Heart left ventricle (tissue), 16 donors: ENCODE measurements at regions not wholly inside any gene's neighbourhood (a gene's known extent, or its start where the extent isn't known, plus 50 kb on each side); places are given as distances from the start of the nearest gene placed in this dataset.

ENCODE experiments used
- ATAC-seq, 4 donors: fragments of 200-7000 bp; cut with Tn5 transposase; one replicate each; pipeline ENCODE4 v1.9.1; 2020 to 2022; ENCODE audit warnings: moderate library complexity in 4 of 4, mild to moderate bottlenecking in 3 of 4, moderate number of reproducible peaks in 1 of 4
- DNase-seq, 5 donors: peaks; one replicate each; pipeline ENCODE4 v3.0.0-alpha.2; 2020
- H3K27ac ChIP-seq, 12 donors: fragments of 200-600 bp; sonication (generic) in 4 of 12; one replicate each; pipeline versions ENCODE4 v1.5.0 to v1.8.0; 2016 to 2022; ENCODE audit warnings: mild to moderate bottlenecking in 2 of 12
- H3K27me3 ChIP-seq, 9 donors: fragments of 200-600 bp; sonication (generic) in 2 of 9; one replicate each; pipeline versions ENCODE4 v1.5.1 to v1.8.0; 2016 to 2022; ENCODE audit warnings: mild to moderate bottlenecking in 3 of 9
- H3K36me3 ChIP-seq, 9 donors: fragments of 200-600 bp; sonication (generic) in 2 of 9; one replicate each; pipeline versions ENCODE4 v1.5.0 to v1.8.0; 2018 to 2022; ENCODE audit warnings: mild to moderate bottlenecking in 2 of 9
- H3K4me1 ChIP-seq, 12 donors: fragments of 200-600 bp; sonication (generic) in 4 of 12; one replicate each; pipeline versions ENCODE4 v1.5.0 to v1.8.0; 2016 to 2022; ENCODE audit warnings: mild to moderate bottlenecking in 3 of 12
- H3K4me3 ChIP-seq, 12 donors: fragments of 200-600 bp; sonication (generic) in 4 of 12; one replicate each; pipeline versions ENCODE4 v1.5.0 to v1.8.0; 2017 to 2022; ENCODE audit warnings: mild to moderate bottlenecking in 9 of 12, moderate library complexity in 4 of 12
- H3K9me3 ChIP-seq, 12 donors: fragments of 200-600 bp; sonication (generic) in 4 of 12; one replicate each; pipeline versions ENCODE4 v1.5.0 to v1.8.0; 2016 to 2022; ENCODE audit warnings: mild to moderate bottlenecking in 1 of 12
- CTCF ChIP-seq, 12 donors: fragments of 200-600 bp; sonication (generic) in 4 of 12; IDR thresholded peaks; one replicate each; pipeline versions ENCODE4 v1.5.0 to v1.8.0; 2018 to 2022; ENCODE audit warnings: antibody characterized with exemption in 12 of 12, mild to moderate bottlenecking in 5 of 12
- POLR2A ChIP-seq, 2 donors: fragments of 450-650 bp; IDR thresholded peaks; one replicate each; pipeline ENCODE4 v1.6.1; 2017; ENCODE audit warnings: antibody characterized with exemption in 2 of 2, mild to moderate bottlenecking in 2 of 2, moderate library complexity in 2 of 2
- WGBS, 4 donors: extraction: QIAGEN DNeasy Blood & Tissue Kit in 2 of 4; methylation state at CpG; one replicate each; pipeline versions ENCODE4 v1.1.5 to v1.1.7; 2013 to 2018; 5-methylcytosine and 5-hydroxymethylcytosine counted together
- intact Hi-C, 10 donors: fragments of 100-400 bp; cut with DNase I; formaldehyde crosslinking; loops; one replicate each; pipeline versions ENCODE4 v1.11.1 to v1.14.2; 2022
- donor health status: ischemic (EF 13 %, LVEDD 7.1; RV severe dilation, severe dysfunction).
- donor health status: healthy with polysubstance abuse.
- donor health status: DM: no; HTN: yes; CAD: no.
- donor health status: DM: no; HTN: no; CAD: no.
- donor health status: ischemic (EF 25% LVEDD 6.9; RV normal size, moderate dysfunction).
- donor health status: ischemic (EF 25% LVEDD 5.7; RV mildly dilated, moderate dysfunction).
- donor health status: healthy.
- donor health status: DM: yes; HTN: yes; CAD: no.
- donor health status: ischemic (EF 35%, LVEDD 5.7; RV mildly dilated, moderate dysfunction).
- donor health status: nonischemic (EF 11% LVEDD 7.7; RV severe dilation, severe dysfunction).
- donor health status: DM: yes; HTN: yes; CAD: no.
- donor health status: PGD.
- donor health status: ischemic (EF 29% LVEDD 5.4; RV normal size, mild dysfunction).
- donor health status: nonischemic (EF 23%, LVEDD 6.1; RV moderate dilation, normal function).

GRCh38 chr5:135159626-135160025 lies 125.6 kb upstream of the PITX1 start:
- no peak for TF ChIP-seq CTCF (IDR thresholded peaks at IDR 0.05)
- TF ChIP-seq POLR2A (IDR thresholded peaks at IDR 0.05) = no peak
- no peaks in the 10 kb centered on the region for H3K36me3 ChIP-seq
- H3K27ac ChIP-seq = no peak overlapping the region
- peaks cover 0 to 18% (median 0%) of the 10 kb centered on the region in 9 donors for H3K27me3 ChIP-seq
- intact Hi-C loops = no loop called here
- DNase-seq (no peak), ATAC-seq (no peak)
- 80 to 100% (median 93%) methylated on average over 1 of the region's 1 CpG for WGBS, 4 donors
- no peak overlapping the region for H3K4me3 ChIP-seq
- no peaks in the 10 kb centered on the region for H3K4me1 ChIP-seq
- H3K9me3 ChIP-seq = peaks cover 0 to 34% (median 10%) of the 10 kb centered on the region in 12 donors

- Histone ChIP-seq H3K4me1 (no peaks in the 10 kb centered on the region), H3K4me3 (no peak overlapping the region), H3K27me3 (peaks cover 0 to 18% (median 0%) of the 10 kb centered on the region in 9 donors), H3K36me3 (no peaks in the 10 kb centered on the region), H3K9me3 (peaks cover 0 to 34% (median 10%) of the 10 kb centered on the region in 12 donors), H3K27ac (no peak overlapping the region)
- ATAC-seq (no peak), DNase-seq (no peak)
- intact Hi-C loops = no loop called here
- no peak for TF ChIP-seq POLR2A (IDR thresholded peaks at IDR 0.05)
- TF ChIP-seq CTCF (IDR thresholded peaks at IDR 0.05) = no peak
- 46 to 52% (median 51%) methylated on average over 4 of the region's 4 CpGs for WGBS, 4 donors
Observed at GRCh38 chr5:135158982-135159381, 125.0 kb upstream of the PITX1 start.

- Histone ChIP-seq H3K27me3 (peaks cover 0 to 12% (median 0%) of the 10 kb centered on the region in 9 donors), H3K4me1 (no peaks in the 10 kb centered on the region), H3K9me3 (peaks cover 0 to 34% (median 10%) of the 10 kb centered on the region in 12 donors), H3K4me3 (no peak overlapping the region), H3K36me3 (no peaks in the 10 kb centered on the region), H3K27ac (no peak overlapping the region)
- no peak for ATAC-seq
- no peak for DNase-seq
- TF ChIP-seq CTCF (IDR thresholded peaks at IDR 0.05) (no peak), POLR2A (IDR thresholded peaks at IDR 0.05) (no peak)
- 69 to 85% (median 79%) methylated on average over 1 of the region's 1 CpG for WGBS, 4 donors
- intact Hi-C loops = no loop called here
Observed at GRCh38 chr5:135158314-135158697, 124.3 kb upstream of the PITX1 start.

- TF ChIP-seq POLR2A (IDR thresholded peaks at IDR 0.05) (no peak), CTCF (IDR thresholded peaks at IDR 0.05) (no peak)
- H3K27me3 ChIP-seq = peaks cover 0 to 7% (median 0%) of the 10 kb centered on the region in 9 donors
- 86 to 94% (median 89%) methylated on average over 6 of the region's 6 CpGs for WGBS, 4 donors
- ATAC-seq (no peak), DNase-seq (no peak)
- H3K4me3 ChIP-seq = no peak overlapping the region
- H3K36me3 ChIP-seq = no peaks in the 10 kb centered on the region
- peaks cover 0 to 34% (median 10%) of the 10 kb centered on the region in 12 donors for H3K9me3 ChIP-seq
- intact Hi-C loops = no loop called here
- no peak overlapping the region for H3K27ac ChIP-seq
- no peaks in the 10 kb centered on the region for H3K4me1 ChIP-seq
Observed at GRCh38 chr5:135157421-135158313, 123.6 kb upstream of the PITX1 start.
